Stimulated activated effector memory CD8-positive, alpha-beta T cell treated with anti-CD3 and anti-CD28 coated beads, Interleukin-12 subunit alpha, Interleukin-12 subunit beta, amount 100 ng/mL, for 72 hours (primary cell): ENCODE measurements at regions not wholly inside any gene's neighbourhood (a gene's known extent, or its start where the extent isn't known, plus 50 kb on each side); places are given as distances from the start of the nearest gene placed in this dataset.
"Not testable (repeated sequence)": the region's sequence is repeated elsewhere in the genome, so short reads cannot be mapped to it uniquely, and the experiment has no call there.

Experiments
- ATAC-seq: fragments of 150-1000 bp; cut with Tn5 transposase; 2 replicates; pipeline ENCODE4 v1.10.0; 2021
- DNase-seq, 2 donors: peaks; one replicate each; pipeline ENCODE4 v3.0.0; 2021 to 2022; ENCODE audit warnings: low spot score in 2 of 2
- H3K27ac Mint-ChIP-seq: one replicate; pipeline ENCODE4 v1.8.0; 2022; ENCODE audit warnings: mild to moderate bottlenecking, mixed read lengths
- H3K36me3 Mint-ChIP-seq: one replicate; pipeline ENCODE4 v1.8.0; 2022; ENCODE audit warnings: mild to moderate bottlenecking, mixed read lengths
- H3K4me1 Mint-ChIP-seq: one replicate; pipeline ENCODE4 v1.8.0; 2022; ENCODE audit warnings: mixed read lengths
- H3K4me3 Mint-ChIP-seq: one replicate; pipeline ENCODE4 v1.8.0; 2022; ENCODE audit warnings: mild to moderate bottlenecking, mixed read lengths
- H3K9me3 Mint-ChIP-seq: one replicate; pipeline ENCODE4 v1.8.0; 2022; ENCODE audit warnings: mixed read lengths

DNA sequence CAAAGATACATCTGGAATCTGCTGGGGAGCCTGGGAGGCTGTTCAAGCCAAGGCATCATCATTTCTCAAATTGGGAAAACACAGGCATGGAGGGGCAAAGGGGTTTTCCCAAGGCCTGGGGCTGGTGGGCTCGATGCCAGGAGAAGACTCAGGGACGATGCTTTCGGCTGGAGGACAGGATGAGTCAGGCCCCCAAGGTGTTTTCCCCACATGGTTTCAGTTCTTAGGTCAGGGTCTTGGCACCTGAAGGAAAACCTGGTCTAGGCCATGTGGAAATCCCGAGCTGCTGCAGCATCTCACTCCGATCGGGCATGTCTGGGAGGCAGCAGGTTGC is 348.1 kb downstream of the CDC5L start:
- DNase-seq (no peak), ATAC-seq (peak; percentile 63)
- Mint-ChIP-seq H3K4me3 (no peak overlapping the region), H3K36me3 (no peaks in the 10 kb centered on the region), H3K27ac (peak overlapping the region; percentile 52), H3K4me1 (peaks cover 21% of the 10 kb centered on the region), H3K9me3 (no peaks in the 10 kb centered on the region)

DNA sequence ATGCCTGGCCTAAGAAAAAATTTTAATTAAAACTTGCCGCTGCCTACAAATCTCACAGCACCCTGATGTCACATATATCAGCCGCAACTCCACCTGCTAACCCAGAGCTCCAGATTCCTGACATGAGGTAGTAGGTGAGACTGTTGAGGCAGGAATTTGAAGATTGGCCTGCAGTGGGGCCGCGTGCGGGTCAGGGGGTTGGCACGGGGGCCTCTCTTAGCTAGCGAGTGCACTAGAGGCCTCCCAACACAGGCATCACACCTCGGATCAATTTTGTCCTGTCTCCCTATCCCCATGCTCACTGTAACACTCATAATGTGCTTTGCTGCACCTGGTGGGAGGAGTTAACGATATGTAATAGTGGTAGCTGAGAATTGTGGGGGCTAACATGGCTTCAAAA is 349.8 kb downstream of the CDC5L start:
- Mint-ChIP-seq H3K27ac (no peak overlapping the region), H3K36me3 (no peaks in the 10 kb centered on the region), H3K4me1 (peaks cover 14% of the 10 kb centered on the region), H3K4me3 (no peak overlapping the region), H3K9me3 (no peaks in the 10 kb centered on the region)
- no peak for ATAC-seq
- DNase-seq: no peak

DNA sequence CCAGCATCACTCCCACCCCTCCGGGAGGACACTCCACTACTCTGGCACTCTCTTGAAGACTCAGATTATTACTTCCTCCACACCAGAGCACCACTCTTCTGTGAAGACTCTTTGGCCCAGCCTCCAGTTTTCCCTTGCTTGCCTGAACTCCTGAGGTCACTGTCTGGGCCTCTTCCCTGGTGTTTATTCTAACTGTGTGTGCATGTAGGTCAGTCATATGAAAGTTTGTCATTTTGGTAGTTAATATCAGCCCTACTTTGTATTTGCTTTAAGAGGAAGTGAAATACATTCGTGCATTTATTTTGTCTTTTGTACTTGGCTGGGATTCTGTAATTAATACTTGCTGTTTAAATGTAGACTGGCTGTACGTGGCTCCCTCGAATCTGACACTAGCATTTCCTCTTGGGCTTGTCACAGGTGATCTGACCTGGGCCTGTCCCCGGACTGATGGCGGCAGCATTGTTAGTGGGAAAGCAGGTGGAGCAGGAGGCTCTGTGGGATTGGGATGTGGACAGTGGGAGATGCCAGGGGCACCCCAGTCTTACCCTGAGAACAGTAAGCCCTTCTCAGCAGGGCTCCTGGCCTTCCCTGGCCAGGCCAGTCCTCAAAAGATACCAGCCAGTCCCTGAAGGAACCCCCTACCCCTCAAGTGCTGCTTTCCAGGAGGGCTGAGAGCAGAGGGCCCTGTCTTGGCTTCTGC is 350.5 kb downstream of the CDC5L start:
- ATAC-seq (no peak), DNase-seq (no peak)
- Mint-ChIP-seq H3K9me3 (no peaks in the 10 kb centered on the region), H3K36me3 (no peaks in the 10 kb centered on the region), H3K4me3 (no peak overlapping the region), H3K27ac (peak overlapping the region; percentile 43), H3K4me1 (peaks cover 14% of the 10 kb centered on the region)

DNA sequence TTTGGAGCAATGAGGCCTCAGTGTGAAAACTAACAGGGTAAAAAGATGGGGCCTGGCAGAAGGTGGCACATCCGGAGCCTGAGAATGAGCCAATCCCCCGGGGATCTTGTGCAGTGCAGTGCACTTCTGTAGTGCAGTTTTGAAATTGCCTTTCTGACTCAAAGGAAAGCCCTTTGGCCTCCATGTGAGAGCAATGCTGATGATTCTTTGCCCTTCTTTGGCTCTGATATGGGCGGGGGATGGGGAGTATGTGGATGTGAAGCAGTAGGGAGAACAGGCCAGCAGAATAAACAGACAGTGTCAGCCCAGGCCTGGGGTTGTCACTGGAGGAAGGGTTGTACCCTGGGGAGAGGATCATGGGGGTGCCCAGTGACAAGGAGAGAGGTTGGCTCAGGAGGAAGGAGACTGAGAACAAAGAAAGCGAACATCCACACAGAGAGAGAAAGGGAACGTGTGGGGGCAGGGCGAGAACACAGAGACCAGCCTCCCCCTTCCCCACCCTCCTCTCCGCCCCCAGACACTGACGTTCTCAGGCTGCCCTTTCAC is 351.2 kb downstream of the CDC5L start:
- peaks cover 14% of the 10 kb centered on the region for H3K4me1 Mint-ChIP-seq
- DNase-seq: no peak
- peak; percentile 8 for ATAC-seq
- no peaks in the 10 kb centered on the region for H3K36me3 Mint-ChIP-seq
- peak overlapping the region; percentile 43 for H3K27ac Mint-ChIP-seq
- no peak overlapping the region for H3K4me3 Mint-ChIP-seq
- H3K9me3 Mint-ChIP-seq: no peaks in the 10 kb centered on the region

DNA sequence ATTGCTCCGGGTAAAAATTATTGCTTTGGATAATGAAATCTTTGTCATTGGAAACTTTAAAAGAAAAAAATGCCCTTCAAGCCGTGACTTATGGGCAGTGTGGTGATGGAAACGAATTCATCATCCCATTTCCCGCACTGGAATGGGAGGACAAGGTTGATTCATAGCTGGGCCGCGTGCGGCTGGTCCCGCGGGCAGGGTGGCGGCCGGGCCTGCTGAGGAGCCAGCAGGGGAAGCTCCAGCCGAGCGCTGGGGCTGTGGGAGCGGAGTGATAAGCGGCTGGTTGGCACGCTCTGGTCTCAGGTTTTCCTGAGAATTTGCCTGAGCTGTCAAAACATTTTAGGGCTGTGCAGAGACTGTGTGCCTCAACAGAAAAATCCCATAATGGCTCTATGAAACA is 351.7 kb downstream of the CDC5L start:
- peaks cover 14% of the 10 kb centered on the region for H3K4me1 Mint-ChIP-seq

DNA sequence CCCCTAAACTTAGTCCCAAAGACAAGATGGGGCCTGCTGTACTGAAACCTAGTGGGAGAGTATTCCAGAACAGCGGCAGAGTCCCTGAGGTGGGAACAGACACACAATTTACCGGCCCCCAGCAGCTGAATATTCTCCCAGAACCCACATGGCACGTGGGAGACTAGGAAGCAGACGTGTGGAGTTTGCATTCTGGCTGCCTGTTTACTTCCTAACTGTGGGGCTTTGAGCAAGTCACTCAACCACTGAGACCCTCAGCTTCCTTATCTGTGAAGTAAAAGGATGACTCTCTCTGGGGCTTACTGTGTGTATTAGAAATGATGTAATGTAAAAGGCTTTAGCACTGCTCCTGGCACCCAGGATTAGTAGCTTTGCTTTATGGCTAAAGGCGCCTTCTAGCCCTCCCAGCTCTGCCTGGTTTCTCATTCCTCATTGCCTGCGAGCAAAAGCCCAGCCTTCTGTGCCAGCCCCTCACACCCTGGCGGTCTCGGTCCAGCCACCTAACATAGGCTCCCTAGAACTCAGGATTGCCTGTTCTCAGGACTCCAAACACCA is 353.1 kb downstream of the CDC5L start:
- ATAC-seq (no peak), DNase-seq (no peak)
- Mint-ChIP-seq H3K27ac (no peak overlapping the region), H3K4me3 (no peak overlapping the region), H3K36me3 (no peaks in the 10 kb centered on the region), H3K4me1 (peaks cover 7% of the 10 kb centered on the region), H3K9me3 (no peaks in the 10 kb centered on the region)

More for the DNA sequence above, 351.7 kb downstream of the CDC5L start:
- Mint-ChIP-seq H3K36me3 (no peaks in the 10 kb centered on the region), H3K27ac (no peak overlapping the region), H3K4me3 (no peak overlapping the region), H3K9me3 (no peaks in the 10 kb centered on the region)
- ATAC-seq (no peak), DNase-seq (no peak)

DNA sequence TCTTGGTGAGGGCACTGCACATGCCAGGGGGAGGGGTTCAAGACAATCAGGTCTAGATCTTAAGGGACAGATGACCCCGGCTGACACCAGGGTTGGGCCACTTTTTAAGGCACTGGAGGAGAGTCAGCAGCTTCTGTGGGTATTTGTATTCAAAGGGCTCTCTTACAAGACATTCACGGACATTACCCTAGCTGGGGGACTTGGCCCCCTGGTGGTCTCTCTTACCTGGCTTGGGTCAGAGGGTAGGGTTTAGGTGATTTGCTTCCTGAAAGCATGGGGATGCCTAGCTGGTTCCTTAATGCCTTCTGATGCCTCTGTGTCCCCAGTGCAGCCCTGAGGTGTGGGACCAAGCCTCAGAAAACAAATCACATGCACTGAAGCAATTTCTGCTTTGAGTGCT is 354.7 kb downstream of the CDC5L start:
- Mint-ChIP-seq H3K4me1 (peaks cover 6% of the 10 kb centered on the region), H3K36me3 (no peaks in the 10 kb centered on the region), H3K27ac (no peak overlapping the region), H3K4me3 (no peak overlapping the region), H3K9me3 (no peaks in the 10 kb centered on the region)
- no peak for ATAC-seq
- no peak for DNase-seq

DNA sequence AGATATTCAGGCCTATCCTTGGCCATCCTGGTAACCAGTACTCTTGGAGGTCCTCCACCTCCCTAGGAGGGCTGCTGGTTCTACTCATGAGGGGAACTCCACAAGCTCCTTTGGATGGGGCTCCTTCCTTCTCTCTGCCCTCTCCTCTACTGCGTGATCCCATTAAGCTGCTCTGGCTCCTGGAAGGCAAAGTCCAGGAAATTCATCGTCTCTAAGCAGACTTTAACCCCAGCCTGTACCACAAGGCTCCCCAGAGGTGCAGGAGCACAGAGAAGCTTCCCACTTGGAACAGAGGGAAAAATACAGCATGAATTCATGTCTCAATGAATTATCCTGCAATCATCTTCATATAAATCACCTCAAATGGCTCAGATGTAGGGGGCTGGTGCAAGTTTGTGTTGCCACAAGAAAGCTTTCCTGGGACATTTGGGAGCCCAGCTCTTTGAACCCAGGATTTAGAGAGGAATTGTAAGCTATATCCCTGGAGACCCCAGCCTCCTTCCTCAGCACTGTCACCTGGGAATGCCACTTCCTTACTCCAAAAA is 355.4 kb downstream of the CDC5L start:
- DNase-seq (no peak), ATAC-seq (no peak)
- no peak overlapping the region for H3K4me3 Mint-ChIP-seq
- H3K4me1 Mint-ChIP-seq: peaks cover 6% of the 10 kb centered on the region
- H3K9me3 Mint-ChIP-seq: no peaks in the 10 kb centered on the region
- no peaks in the 10 kb centered on the region for H3K36me3 Mint-ChIP-seq
- no peak overlapping the region for H3K27ac Mint-ChIP-seq

DNA sequence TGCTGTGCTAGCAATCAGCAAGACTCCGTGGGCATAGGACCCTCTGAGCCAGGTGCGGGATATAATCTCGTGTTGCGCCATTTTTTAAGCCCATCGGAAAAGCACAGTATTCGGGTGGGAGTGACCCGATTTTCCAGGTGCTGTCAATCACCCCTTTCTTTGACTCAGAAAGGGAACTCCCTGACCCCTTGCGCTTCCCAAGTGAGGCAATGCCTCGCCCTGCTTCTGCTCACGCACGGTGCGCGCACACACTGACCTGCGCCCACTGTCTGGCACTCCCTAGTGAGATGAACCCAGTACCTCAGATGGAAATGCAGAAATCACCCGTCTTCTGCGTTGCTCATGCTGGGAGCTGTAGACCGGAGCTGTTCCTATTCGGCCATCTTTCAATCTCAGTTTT is 372.6 kb downstream of the CDC5L start:
- not testable (repeated sequence) for H3K9me3 Mint-ChIP-seq, DNase-seq, H3K4me3 Mint-ChIP-seq, H3K36me3 Mint-ChIP-seq, ATAC-seq, H3K27ac Mint-ChIP-seq, H3K4me1 Mint-ChIP-seq

DNA sequence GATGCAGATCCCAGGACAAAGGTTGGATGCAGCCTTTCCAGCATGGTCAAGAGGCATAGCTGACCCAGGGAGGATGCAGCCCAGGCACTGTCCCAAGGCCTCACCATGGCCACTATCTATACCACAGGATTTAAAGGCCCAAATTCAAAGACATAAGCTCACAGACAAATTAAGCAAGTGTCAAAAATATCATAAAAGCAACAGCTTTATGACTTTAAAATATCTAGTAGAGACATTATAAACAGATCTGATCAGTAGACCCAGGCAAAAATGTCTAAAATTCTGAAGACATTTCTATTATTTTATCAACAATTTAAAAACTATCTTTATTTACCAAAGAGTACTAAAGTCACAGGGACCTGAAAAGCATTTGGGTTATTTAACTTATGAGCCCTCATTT is 373.5 kb downstream of the CDC5L start:
- Mint-ChIP-seq H3K36me3 (no peaks in the 10 kb centered on the region), H3K9me3 (peaks cover 6% of the 10 kb centered on the region), H3K4me3 (no peak overlapping the region), H3K27ac (no peak overlapping the region), H3K4me1 (no peaks in the 10 kb centered on the region)
- no peak for DNase-seq
- no peak for ATAC-seq

DNA sequence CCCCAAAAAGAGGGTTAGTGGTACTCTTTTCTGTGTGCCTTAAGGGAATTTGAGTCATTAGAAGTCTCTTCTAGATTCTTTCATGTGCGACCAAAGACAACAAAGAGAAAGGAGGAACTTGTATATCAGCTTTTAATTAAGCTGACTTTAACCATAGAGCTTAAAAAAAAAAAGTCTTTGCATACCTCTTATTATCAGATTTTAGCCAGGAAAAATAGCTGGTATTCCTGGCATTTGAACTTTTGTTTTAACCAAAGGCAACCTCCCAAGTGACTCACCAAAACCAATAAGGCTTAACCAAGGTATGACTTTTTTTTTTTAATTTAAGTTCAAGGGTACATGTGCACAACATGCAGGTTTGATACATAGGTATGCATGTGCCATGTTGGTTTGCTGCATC is 375.0 kb downstream of the CDC5L start:
- Mint-ChIP-seq H3K9me3 (peaks cover 6% of the 10 kb centered on the region), H3K27ac (no peak overlapping the region)

DNA sequence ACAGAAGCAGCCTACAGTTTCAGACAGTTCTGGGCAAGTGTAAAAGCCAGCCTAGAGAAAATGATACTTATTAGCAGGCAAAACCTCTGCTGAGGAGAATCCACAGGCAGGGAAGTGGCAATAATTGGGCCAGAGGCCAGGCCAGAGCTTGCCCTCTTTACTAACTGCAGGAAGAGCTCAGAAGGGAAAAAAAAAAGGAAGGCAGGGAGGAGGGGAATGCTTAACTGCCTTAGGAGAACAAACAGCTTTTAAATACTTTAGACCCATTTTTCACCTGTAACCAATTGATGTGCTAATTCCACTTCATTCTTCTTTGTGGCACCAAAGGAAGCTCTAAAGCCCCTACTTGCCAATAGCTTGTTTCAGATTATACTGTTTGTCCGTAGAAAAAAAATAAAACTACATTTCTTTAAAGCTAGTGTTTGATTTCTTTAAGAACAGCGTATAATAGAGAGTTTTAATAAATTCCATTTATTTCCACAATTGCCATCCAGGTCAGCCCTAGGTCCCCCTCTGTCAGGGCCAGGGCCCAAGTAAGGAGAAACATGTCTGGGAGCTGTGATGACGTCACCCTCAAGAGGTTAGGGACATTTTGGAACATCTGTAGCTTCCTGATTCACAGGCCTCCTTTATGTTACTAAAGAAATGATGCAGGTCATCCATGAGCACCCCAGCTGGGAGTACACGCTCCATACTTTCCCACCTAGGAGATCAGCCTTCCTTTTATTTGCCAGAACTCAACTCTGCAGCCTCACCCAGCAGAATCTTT is 384.3 kb downstream of the CDC5L start:
- Mint-ChIP-seq H3K36me3 (no peaks in the 10 kb centered on the region), H3K4me3 (no peak overlapping the region), H3K27ac (no peak overlapping the region), H3K9me3 (peaks cover 3% of the 10 kb centered on the region), H3K4me1 (no peaks in the 10 kb centered on the region)
- ATAC-seq (no peak), DNase-seq (no peak)

More for the DNA sequence above, 375.0 kb downstream of the CDC5L start:
- Mint-ChIP-seq H3K4me1 (no peaks in the 10 kb centered on the region), H3K4me3 (no peak overlapping the region), H3K36me3 (no peaks in the 10 kb centered on the region)
- ATAC-seq (no peak), DNase-seq (no peak)

DNA sequence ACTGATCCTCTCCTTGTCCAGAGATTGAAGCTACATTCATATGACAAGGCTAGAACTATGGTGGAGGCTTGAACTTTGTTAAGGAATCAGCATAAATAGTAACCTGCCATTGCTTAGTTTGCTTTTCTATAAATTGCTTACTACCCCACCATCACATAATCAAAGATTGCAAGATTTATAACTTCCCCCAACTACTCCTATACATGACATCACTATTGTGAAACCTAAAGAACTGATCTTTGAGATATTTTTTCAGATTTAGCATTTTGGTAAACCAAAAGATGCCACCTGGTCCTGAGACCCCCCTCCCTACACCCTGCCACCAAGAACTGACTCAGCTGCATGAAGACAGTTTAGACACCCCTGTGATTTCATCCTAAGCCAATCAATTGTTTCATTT is 385.3 kb downstream of the CDC5L start:
- Mint-ChIP-seq H3K4me3 (no peak overlapping the region), H3K36me3 (no peaks in the 10 kb centered on the region), H3K27ac (no peak overlapping the region), H3K4me1 (no peaks in the 10 kb centered on the region), H3K9me3 (peaks cover 3% of the 10 kb centered on the region)
- ATAC-seq: no peak
- DNase-seq: no peak

DNA sequence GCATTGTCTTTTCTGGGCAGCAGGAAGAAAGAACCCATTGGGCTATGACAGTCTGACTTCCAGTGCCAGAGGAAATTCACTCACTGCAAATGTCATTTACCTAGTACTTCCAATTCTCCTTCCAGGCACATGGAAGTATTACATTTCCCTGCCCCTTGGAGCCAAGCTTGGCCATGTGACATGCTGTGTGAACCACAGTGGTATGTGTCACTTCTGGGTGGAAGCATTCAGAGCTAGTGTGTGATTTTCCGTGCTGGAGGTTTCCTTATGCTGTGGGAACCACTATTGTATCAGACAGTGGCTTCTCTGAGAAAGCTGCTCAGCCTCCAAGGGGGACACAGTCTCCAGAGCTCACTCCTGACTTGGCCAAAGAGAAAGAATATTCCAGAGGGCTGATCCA is 387.6 kb downstream of the CDC5L start:
- DNase-seq (no peak), ATAC-seq (no peak)
- Mint-ChIP-seq H3K27ac (no peak overlapping the region), H3K4me1 (no peaks in the 10 kb centered on the region), H3K36me3 (no peaks in the 10 kb centered on the region), H3K4me3 (no peak overlapping the region), H3K9me3 (peaks cover 3% of the 10 kb centered on the region)

DNA sequence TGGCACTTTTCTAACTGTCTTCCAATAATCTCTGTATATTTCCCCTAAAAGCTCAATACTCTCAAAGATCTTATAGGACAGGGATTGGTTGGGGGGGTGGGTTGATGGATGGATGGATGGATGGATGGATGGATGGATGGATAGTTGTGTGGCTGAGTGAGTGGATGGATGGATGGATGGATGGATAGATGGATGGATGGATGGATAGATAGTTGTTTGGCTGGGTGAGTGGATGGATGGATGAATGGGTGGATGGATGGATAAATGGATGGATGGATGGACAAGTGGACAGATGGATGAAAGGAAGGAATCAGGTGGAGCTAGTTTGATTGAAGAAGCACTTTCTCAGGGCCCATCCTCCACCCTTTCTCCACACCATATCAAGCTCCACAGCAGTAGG is 388.8 kb downstream of the CDC5L start:
- ATAC-seq: no peak
- no peaks in the 10 kb centered on the region for H3K4me1 Mint-ChIP-seq

DNA sequence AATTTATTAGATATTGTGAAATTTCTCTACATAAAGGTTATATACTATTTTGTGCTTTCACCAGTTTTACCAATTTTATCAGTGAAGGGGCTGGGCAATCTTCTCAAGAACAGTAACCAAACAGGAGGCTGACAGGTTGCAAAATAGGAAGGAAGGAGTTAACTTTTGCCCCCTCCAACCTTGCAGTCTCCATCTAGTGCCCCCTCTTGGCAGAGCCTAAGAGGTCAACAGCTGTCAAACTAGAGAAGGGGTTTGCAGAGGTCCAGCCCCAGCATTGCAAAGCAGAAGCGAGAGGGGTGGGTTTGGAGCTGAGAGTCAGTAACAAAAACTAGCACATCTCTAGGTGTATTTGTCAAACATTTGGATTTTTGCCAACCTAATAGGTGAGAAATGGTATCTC is 391.0 kb downstream of the CDC5L start:
- H3K36me3 Mint-ChIP-seq: no peaks in the 10 kb centered on the region
- no peak for ATAC-seq
- peaks cover 3% of the 10 kb centered on the region for H3K9me3 Mint-ChIP-seq
- no peak overlapping the region for H3K4me3 Mint-ChIP-seq
- H3K27ac Mint-ChIP-seq: no peak overlapping the region
- no peak for DNase-seq
- no peaks in the 10 kb centered on the region for H3K4me1 Mint-ChIP-seq

More for the DNA sequence above, 388.8 kb downstream of the CDC5L start:
- Mint-ChIP-seq H3K36me3 (no peaks in the 10 kb centered on the region), H3K27ac (peak overlapping the region; percentile 1), H3K4me3 (no peak overlapping the region), H3K9me3 (peaks cover 3% of the 10 kb centered on the region)
- DNase-seq: no peak
